ENCODE measurements at regions not wholly inside any gene's neighbourhood (a gene's known extent, or its start where the extent isn't known, plus 50 kb on each side); places are given as distances from the start of the nearest gene placed in this dataset.
"Not testable (repeated sequence)": the region's sequence is repeated elsewhere in the genome, so short reads cannot be mapped to it uniquely, and the experiment has no call there.

DNA sequence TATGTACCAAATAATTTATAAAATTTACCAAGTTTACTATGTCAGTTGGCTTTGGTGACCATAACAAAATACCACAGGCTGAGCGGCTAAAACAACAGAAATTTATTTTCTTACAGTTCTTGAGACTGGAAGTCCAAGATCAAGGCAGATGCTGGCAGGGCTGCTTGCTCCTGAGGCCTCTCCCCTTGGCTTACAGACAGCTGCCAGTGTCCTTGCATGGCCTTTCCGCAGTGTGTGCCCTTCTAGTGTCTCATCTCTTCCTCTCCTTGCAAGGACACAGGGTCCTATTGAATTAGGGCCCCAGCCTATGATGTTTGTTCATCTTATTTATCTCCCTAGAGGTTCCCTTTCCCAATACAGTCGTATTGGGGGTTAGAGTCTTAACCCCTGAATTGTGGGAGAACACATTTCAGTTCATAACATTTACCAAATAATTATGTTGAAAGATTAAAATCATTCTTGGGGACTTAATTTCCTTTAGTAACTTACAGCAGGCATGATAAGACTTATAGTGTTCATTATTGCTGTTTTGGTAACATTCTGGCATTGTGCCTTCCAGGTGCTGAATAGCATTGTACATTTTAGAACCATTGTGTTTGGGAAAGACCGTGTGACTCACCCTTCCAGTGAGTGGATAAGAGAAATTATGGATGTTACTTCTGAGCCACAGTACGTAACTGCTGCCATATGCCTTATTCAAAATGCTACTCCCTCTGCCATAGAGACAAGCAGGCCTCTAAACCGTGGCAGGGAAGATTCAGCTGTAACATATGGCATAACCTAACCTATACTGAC, 317.5 kb downstream of the TMX3 start:
- FAIRE-seq (no peak), DNase-seq (no peak)
- H3K9ac ChIP-seq (ENCODE audit: low read length in 3 of 3) = no peak overlapping the region
- H3K4me3 ChIP-seq (ENCODE audit: low read length in 3 of 3) = no peak overlapping the region
- intact Hi-C loops (cut with DNase I) = no loop called here
- no peaks in the 10 kb centered on the region for H3K27me3 ChIP-seq (ENCODE audit: control insufficient read depth, insufficient read depth, low read length)
- H3K9me3 ChIP-seq (ENCODE audit: control insufficient read depth in 2 of 3, insufficient read depth in 1 of 3, low read length in 3 of 3) = no peaks in the 10 kb centered on the region
- TF ChIP-seq, protein P1, sequence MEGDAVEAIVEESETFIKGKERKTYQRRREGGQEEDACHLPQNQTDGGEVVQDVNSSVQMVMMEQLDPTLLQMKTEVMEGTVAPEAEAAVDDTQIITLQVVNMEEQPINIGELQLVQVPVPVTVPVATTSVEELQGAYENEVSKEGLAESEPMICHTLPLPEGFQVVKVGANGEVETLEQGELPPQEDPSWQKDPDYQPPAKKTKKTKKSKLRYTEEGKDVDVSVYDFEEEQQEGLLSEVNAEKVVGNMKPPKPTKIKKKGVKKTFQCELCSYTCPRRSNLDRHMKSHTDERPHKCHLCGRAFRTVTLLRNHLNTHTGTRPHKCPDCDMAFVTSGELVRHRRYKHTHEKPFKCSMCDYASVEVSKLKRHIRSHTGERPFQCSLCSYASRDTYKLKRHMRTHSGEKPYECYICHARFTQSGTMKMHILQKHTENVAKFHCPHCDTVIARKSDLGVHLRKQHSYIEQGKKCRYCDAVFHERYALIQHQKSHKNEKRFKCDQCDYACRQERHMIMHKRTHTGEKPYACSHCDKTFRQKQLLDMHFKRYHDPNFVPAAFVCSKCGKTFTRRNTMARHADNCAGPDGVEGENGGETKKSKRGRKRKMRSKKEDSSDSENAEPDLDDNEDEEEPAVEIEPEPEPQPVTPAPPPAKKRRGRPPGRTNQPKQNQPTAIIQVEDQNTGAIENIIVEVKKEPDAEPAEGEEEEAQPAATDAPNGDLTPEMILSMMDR (IDR thresholded peaks at IDR 0.05; ENCODE audit: borderline replicate concordance, extremely low read depth, insufficient read depth) = no peak
- no peak overlapping the region for H3K27ac ChIP-seq (ENCODE audit: low read depth in 2 of 2, low read length in 2 of 2)
- H3K4me1 ChIP-seq (ENCODE audit: control insufficient read depth in 2 of 3, insufficient read depth in 2 of 3, low read depth in 1 of 3, low read length in 3 of 3) = no peaks in the 10 kb centered on the region
- no peaks in the 10 kb centered on the region for H3K36me3 ChIP-seq (ENCODE audit: control insufficient read depth in 2 of 3, insufficient read depth in 3 of 3, low read length in 3 of 3)

DNA sequence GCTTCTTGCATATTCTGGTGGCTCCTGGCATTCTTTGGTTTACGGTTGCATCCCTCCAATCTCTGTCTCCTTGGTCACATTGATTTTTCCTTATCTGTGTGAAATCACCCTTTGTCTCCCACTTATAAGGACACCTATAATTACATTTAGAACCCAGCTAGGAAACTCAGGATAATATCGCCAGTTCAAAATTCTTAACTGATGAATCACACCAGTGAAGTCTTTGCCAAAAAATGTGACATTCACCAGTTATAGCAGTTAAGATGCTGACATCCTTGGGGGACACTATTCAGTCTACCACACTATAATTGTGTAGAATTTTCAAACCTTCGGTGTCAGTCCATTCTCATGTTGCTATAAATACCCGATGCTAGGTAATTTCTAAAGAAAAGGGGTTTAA, 320.2 kb downstream of the TMX3 start:
- Histone ChIP-seq H3K4me3 (ENCODE audit: low read length in 3 of 3) (no peak overlapping the region), H3K9ac (ENCODE audit: low read length in 3 of 3) (no peak overlapping the region), H3K36me3 (ENCODE audit: control insufficient read depth in 2 of 3, insufficient read depth in 3 of 3, low read length in 3 of 3) (no peaks in the 10 kb centered on the region), H3K27ac (ENCODE audit: low read depth in 2 of 2, low read length in 2 of 2) (no peak overlapping the region), H3K4me1 (ENCODE audit: control insufficient read depth in 2 of 3, insufficient read depth in 2 of 3, low read depth in 1 of 3, low read length in 3 of 3) (no peaks in the 10 kb centered on the region), H3K27me3 (ENCODE audit: control insufficient read depth, insufficient read depth, low read length) (no peaks in the 10 kb centered on the region), H3K9me3 (ENCODE audit: control insufficient read depth in 2 of 3, insufficient read depth in 1 of 3, low read length in 3 of 3) (no peaks in the 10 kb centered on the region)
- FAIRE-seq = no peak
- no peak for DNase-seq
- intact Hi-C loops (cut with DNase I) = no loop called here
- TF ChIP-seq, protein P1 (IDR thresholded peaks at IDR 0.05; ENCODE audit: borderline replicate concordance, extremely low read depth, insufficient read depth) = no peak

DNA sequence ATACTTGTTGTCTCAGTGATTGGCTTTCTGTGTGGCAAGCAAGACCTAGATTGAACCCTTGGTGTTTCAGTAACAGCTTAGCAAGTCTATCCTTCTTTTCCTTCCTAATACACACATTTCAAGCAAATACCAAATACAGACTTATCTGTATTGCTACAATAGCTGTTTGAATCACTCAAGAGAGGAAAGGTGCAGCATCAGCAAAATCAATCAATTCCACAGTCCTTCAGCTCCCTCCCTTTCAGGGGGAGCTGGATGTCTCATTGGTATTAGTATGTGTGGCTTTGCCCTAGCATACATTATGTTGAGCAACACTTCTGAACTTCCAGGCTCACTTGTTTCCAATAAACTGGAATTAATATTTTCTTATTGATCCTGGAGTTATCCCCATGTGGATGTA, 323.1 kb downstream of the TMX3 start:
- Histone ChIP-seq H3K4me1 (ENCODE audit: control insufficient read depth in 2 of 3, insufficient read depth in 2 of 3, low read depth in 1 of 3, low read length in 3 of 3) (no peaks in the 10 kb centered on the region), H3K36me3 (ENCODE audit: control insufficient read depth in 2 of 3, insufficient read depth in 3 of 3, low read length in 3 of 3) (no peaks in the 10 kb centered on the region), H3K9ac (ENCODE audit: low read length in 3 of 3) (no peak overlapping the region), H3K9me3 (ENCODE audit: control insufficient read depth in 2 of 3, insufficient read depth in 1 of 3, low read length in 3 of 3) (no peaks in the 10 kb centered on the region), H3K27me3 (ENCODE audit: control insufficient read depth, insufficient read depth, low read length) (no peaks in the 10 kb centered on the region), H3K27ac (ENCODE audit: low read depth in 2 of 2, low read length in 2 of 2) (no peak overlapping the region), H3K4me3 (ENCODE audit: low read length in 3 of 3) (no peak overlapping the region)
- no peak for FAIRE-seq
- intact Hi-C loops (cut with DNase I) = no loop called here
- TF ChIP-seq, protein P1 (IDR thresholded peaks at IDR 0.05; ENCODE audit: borderline replicate concordance, extremely low read depth, insufficient read depth) = no peak
- DNase-seq = no peak

DNA sequence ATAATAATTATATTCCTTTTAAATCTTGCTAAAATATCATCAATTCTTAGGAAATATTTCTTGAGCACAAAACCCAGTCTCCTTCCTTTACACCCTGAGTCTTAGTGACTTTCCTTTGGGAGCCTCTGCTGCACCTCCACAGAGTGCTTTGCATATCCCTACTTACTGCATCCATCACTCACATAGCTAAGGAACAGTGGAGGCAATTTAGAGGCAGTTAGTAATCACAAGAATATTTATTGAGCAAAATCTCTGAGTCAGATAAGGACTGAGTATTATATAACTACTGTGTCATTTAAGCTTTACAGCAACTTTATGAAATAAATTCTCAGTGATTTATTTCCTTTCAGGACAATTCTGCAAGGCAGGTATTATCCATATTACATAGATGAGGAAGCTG, 327.7 kb downstream of the TMX3 start:
- no peak overlapping the region for H3K9ac ChIP-seq (ENCODE audit: low read length in 3 of 3)
- no peaks in the 10 kb centered on the region for H3K36me3 ChIP-seq (ENCODE audit: control insufficient read depth in 2 of 3, insufficient read depth in 3 of 3, low read length in 3 of 3)
- no peaks in the 10 kb centered on the region for H3K9me3 ChIP-seq (ENCODE audit: control insufficient read depth in 2 of 3, insufficient read depth in 1 of 3, low read length in 3 of 3)
- TF ChIP-seq, protein P1 (IDR thresholded peaks at IDR 0.05; ENCODE audit: borderline replicate concordance, extremely low read depth, insufficient read depth) = no peak
- no peaks in the 10 kb centered on the region for H3K4me1 ChIP-seq (ENCODE audit: control insufficient read depth in 2 of 3, insufficient read depth in 2 of 3, low read depth in 1 of 3, low read length in 3 of 3)
- H3K27ac ChIP-seq (ENCODE audit: low read depth in 2 of 2, low read length in 2 of 2) = no peak overlapping the region
- no peak for FAIRE-seq
- no peak for DNase-seq
- H3K27me3 ChIP-seq (ENCODE audit: control insufficient read depth, insufficient read depth, low read length) = no peaks in the 10 kb centered on the region
- no peak overlapping the region for H3K4me3 ChIP-seq (ENCODE audit: low read length in 3 of 3)
- intact Hi-C loops (cut with DNase I) = no loop called here

DNA sequence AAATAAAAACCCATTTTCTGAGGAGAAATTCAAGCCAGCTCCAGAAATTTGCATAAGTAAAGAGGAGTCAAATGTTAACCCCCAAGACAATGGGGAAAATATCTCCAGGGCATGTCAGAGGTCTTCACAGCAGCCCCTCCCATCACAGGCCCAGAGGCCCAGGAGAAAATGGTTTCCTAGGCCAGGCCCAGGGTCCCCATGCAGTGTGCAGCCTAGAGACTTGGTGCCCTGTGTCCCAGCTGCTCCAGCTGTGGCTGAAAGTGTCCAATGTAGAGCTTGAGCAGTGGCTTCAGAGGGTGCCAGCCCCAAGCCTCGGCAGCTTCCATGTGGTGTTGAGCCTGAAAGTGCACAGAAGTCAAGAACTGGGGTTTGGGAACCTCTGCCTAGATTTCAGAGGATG, 330.9 kb downstream of the TMX3 start:
- H3K27me3 ChIP-seq (ENCODE audit: control insufficient read depth, insufficient read depth, low read length); FAIRE-seq; intact Hi-C loops (cut with DNase I); H3K27ac ChIP-seq (ENCODE audit: low read depth in 2 of 2, low read length in 2 of 2); H3K4me3 ChIP-seq (ENCODE audit: low read length in 3 of 3); H3K4me1 ChIP-seq (ENCODE audit: control insufficient read depth in 2 of 3, insufficient read depth in 2 of 3, low read depth in 1 of 3, low read length in 3 of 3); H3K9ac ChIP-seq (ENCODE audit: low read length in 3 of 3); H3K9me3 ChIP-seq (ENCODE audit: control insufficient read depth in 2 of 3, insufficient read depth in 1 of 3, low read length in 3 of 3); DNase-seq; H3K36me3 ChIP-seq (ENCODE audit: control insufficient read depth in 2 of 3, insufficient read depth in 3 of 3, low read length in 3 of 3): not testable (repeated sequence)
